ENCODE measurements at regions not wholly inside any gene's neighbourhood (a gene's known extent, or its start where the extent isn't known, plus 50 kb on each side); places are given as distances from the start of the nearest gene placed in this dataset.

GRCh38 chr11:134752964-134753770 lies 341.1 kb upstream of the B3GAT1 start:
- FAIRE-seq = no peak
- no peak for DNase-seq (ENCODE audit: low spot score)

- no peak for DNase-seq (ENCODE audit: low spot score)
- FAIRE-seq = no peak
Measured at GRCh38 chr11:134752526-134752925, 340.5 kb upstream of the B3GAT1 start.

- no peak for FAIRE-seq
- DNase-seq (ENCODE audit: low spot score) = no peak
Measured at GRCh38 chr11:134751766-134752165, 339.7 kb upstream of the B3GAT1 start.

- FAIRE-seq (no peak), DNase-seq (ENCODE audit: low spot score) (no peak)
Measured at GRCh38 chr11:134751031-134751585, 339.1 kb upstream of the B3GAT1 start.

GRCh38 chr11:134750619-134751018 lies 338.6 kb upstream of the B3GAT1 start:
- FAIRE-seq = no peak
- DNase-seq (ENCODE audit: low spot score) = no peak

- DNase-seq (ENCODE audit: low spot score) (no peak), FAIRE-seq (no peak)
Measured at GRCh38 chr11:134749040-134749839, 337.2 kb upstream of the B3GAT1 start.

GRCh38 chr11:134746609-134747008 lies 334.6 kb upstream of the B3GAT1 start:
- no peak for DNase-seq (ENCODE audit: low spot score)
- no peak for FAIRE-seq

- no peak for FAIRE-seq
- no peak for DNase-seq (ENCODE audit: low spot score)
Measured at GRCh38 chr11:134745456-134745855, 333.4 kb upstream of the B3GAT1 start.

- no peak for FAIRE-seq
- no peak for DNase-seq (ENCODE audit: low spot score)
Measured at GRCh38 chr11:134743820-134744195, 331.8 kb upstream of the B3GAT1 start.

- DNase-seq (ENCODE audit: low spot score) (no peak), FAIRE-seq (no peak)
Measured at GRCh38 chr11:134742956-134743819, 331.1 kb upstream of the B3GAT1 start.

- DNase-seq (ENCODE audit: low spot score) = no peak
- no peak for FAIRE-seq
Measured at GRCh38 chr11:134742224-134742612, 330.2 kb upstream of the B3GAT1 start.

- DNase-seq (ENCODE audit: low spot score) (no peak), FAIRE-seq (no peak)
Measured at GRCh38 chr11:134741453-134742223, 329.6 kb upstream of the B3GAT1 start.

- DNase-seq (ENCODE audit: low spot score) (no peak), FAIRE-seq (no peak)
Measured at GRCh38 chr11:134740590-134741261, 328.7 kb upstream of the B3GAT1 start.

- FAIRE-seq = no peak
- DNase-seq (ENCODE audit: low spot score) = no peak
Measured at GRCh38 chr11:134739136-134739535, 327.1 kb upstream of the B3GAT1 start.

GRCh38 chr11:134738581-134738980 lies 326.5 kb upstream of the B3GAT1 start:
- FAIRE-seq (no peak), DNase-seq (ENCODE audit: low spot score) (no peak)

GRCh38 chr11:134737563-134738510 lies 325.8 kb upstream of the B3GAT1 start:
- FAIRE-seq = no peak
- DNase-seq (ENCODE audit: low spot score) = no peak

- FAIRE-seq (no peak), DNase-seq (ENCODE audit: low spot score) (no peak)
Measured at GRCh38 chr11:134736251-134736947, 324.4 kb upstream of the B3GAT1 start.

- DNase-seq (ENCODE audit: low spot score) (no peak), FAIRE-seq (no peak)
Measured at GRCh38 chr11:134734894-134735293, 322.9 kb upstream of the B3GAT1 start.
